ENCODE measurements at regions not wholly inside any gene's neighbourhood (a gene's known extent, or its start where the extent isn't known, plus 50 kb on each side); places are given as distances from the start of the nearest gene placed in this dataset.

- Mint-ChIP-seq H3K36me3 (no peaks in the 10 kb centered on the region), H3K27me3 (no peaks in the 10 kb centered on the region), H3K27ac (no peak overlapping the region), H3K4me3 (no peak overlapping the region), H3K9me3 (ENCODE audit: low read depth) (peaks cover 8% of the 10 kb centered on the region), H3K4me1 (no peaks in the 10 kb centered on the region)
- DNase-seq (no peak), ATAC-seq (no peak)
- CTCF ChIA-PET: no interaction called here
Measured at GRCh38 chr6:9957215-9957759, 457.6 kb downstream of the TFAP2A start.

GRCh38 chr6:9948678-9949077 is 466.2 kb downstream of the TFAP2A start:
- Mint-ChIP-seq H3K27ac (no peak overlapping the region), H3K36me3 (no peaks in the 10 kb centered on the region), H3K4me3 (no peak overlapping the region), H3K9me3 (ENCODE audit: low read depth) (peaks cover 10% of the 10 kb centered on the region), H3K27me3 (no peaks in the 10 kb centered on the region), H3K4me1 (no peaks in the 10 kb centered on the region)
- DNase-seq (no peak), ATAC-seq (no peak)
- CTCF ChIA-PET: no interaction called here

- H3K27me3 Mint-ChIP-seq: no peaks in the 10 kb centered on the region
- DNase-seq: no peak
- H3K27ac Mint-ChIP-seq: no peak overlapping the region
- H3K9me3 Mint-ChIP-seq (ENCODE audit: low read depth): peaks cover 17% of the 10 kb centered on the region
- H3K4me1 Mint-ChIP-seq: no peaks in the 10 kb centered on the region
- ATAC-seq: no peak
- CTCF ChIA-PET: no interaction called here
- no peaks in the 10 kb centered on the region for H3K36me3 Mint-ChIP-seq
- no peak overlapping the region for H3K4me3 Mint-ChIP-seq
Measured at GRCh38 chr6:9943986-9944385, 470.9 kb downstream of the TFAP2A start.

GRCh38 chr6:9943026-9943425 is 471.8 kb downstream of the TFAP2A start:
- Mint-ChIP-seq H3K4me3 (no peak overlapping the region), H3K27ac (no peak overlapping the region), H3K36me3 (no peaks in the 10 kb centered on the region), H3K27me3 (no peaks in the 10 kb centered on the region), H3K4me1 (no peaks in the 10 kb centered on the region), H3K9me3 (ENCODE audit: low read depth) (peaks cover 19% of the 10 kb centered on the region)
- no peak for ATAC-seq
- CTCF ChIA-PET: no interaction called here
- no peak for DNase-seq

GRCh38 chr6:9942131-9942530 is 472.7 kb downstream of the TFAP2A start:
- H3K4me3 Mint-ChIP-seq: no peak overlapping the region
- H3K9me3 Mint-ChIP-seq (ENCODE audit: low read depth): peaks cover 16% of the 10 kb centered on the region
- no peaks in the 10 kb centered on the region for H3K36me3 Mint-ChIP-seq
- DNase-seq (no peak), ATAC-seq (no peak)
- no peaks in the 10 kb centered on the region for H3K4me1 Mint-ChIP-seq
- H3K27me3 Mint-ChIP-seq: no peaks in the 10 kb centered on the region
- CTCF ChIA-PET: no interaction called here
- no peak overlapping the region for H3K27ac Mint-ChIP-seq

- DNase-seq (no peak), ATAC-seq (no peak)
- H3K36me3 Mint-ChIP-seq: no peaks in the 10 kb centered on the region
- no peak overlapping the region for H3K27ac Mint-ChIP-seq
- no peaks in the 10 kb centered on the region for H3K4me1 Mint-ChIP-seq
- H3K4me3 Mint-ChIP-seq: no peak overlapping the region
- no peaks in the 10 kb centered on the region for H3K27me3 Mint-ChIP-seq
- peaks cover 9% of the 10 kb centered on the region for H3K9me3 Mint-ChIP-seq (ENCODE audit: low read depth)
- CTCF ChIA-PET: no interaction called here
Measured at GRCh38 chr6:9938801-9939200, 476.1 kb downstream of the TFAP2A start.

GRCh38 chr6:9937031-9937763 is 477.7 kb downstream of the TFAP2A start:
- H3K9me3 Mint-ChIP-seq (ENCODE audit: low read depth): peaks cover 7% of the 10 kb centered on the region
- H3K36me3 Mint-ChIP-seq: no peaks in the 10 kb centered on the region
- no peak overlapping the region for H3K27ac Mint-ChIP-seq
- no peaks in the 10 kb centered on the region for H3K4me1 Mint-ChIP-seq
- H3K4me3 Mint-ChIP-seq: no peak overlapping the region
- H3K27me3 Mint-ChIP-seq: no peaks in the 10 kb centered on the region
- CTCF ChIA-PET: no interaction called here
- ATAC-seq (no peak), DNase-seq (no peak)

- H3K36me3 Mint-ChIP-seq: no peaks in the 10 kb centered on the region
- H3K27me3 Mint-ChIP-seq: no peaks in the 10 kb centered on the region
- no peak for DNase-seq
- H3K27ac Mint-ChIP-seq: no peak overlapping the region
- CTCF ChIA-PET: no interaction called here
- H3K4me1 Mint-ChIP-seq: no peaks in the 10 kb centered on the region
- no peak overlapping the region for H3K4me3 Mint-ChIP-seq
- peaks cover 5% of the 10 kb centered on the region for H3K9me3 Mint-ChIP-seq (ENCODE audit: low read depth)
- no peak for ATAC-seq
Measured at GRCh38 chr6:9936551-9936950, 478.3 kb downstream of the TFAP2A start.

GRCh38 chr6:9933677-9934076 is 481.2 kb downstream of the TFAP2A start:
- no peak overlapping the region for H3K27ac Mint-ChIP-seq
- CTCF ChIA-PET: no interaction called here
- ATAC-seq: no peak
- no peaks in the 10 kb centered on the region for H3K9me3 Mint-ChIP-seq (ENCODE audit: low read depth)
- H3K27me3 Mint-ChIP-seq: no peaks in the 10 kb centered on the region
- H3K36me3 Mint-ChIP-seq: no peaks in the 10 kb centered on the region
- DNase-seq: no peak
- no peak overlapping the region for H3K4me3 Mint-ChIP-seq
- no peaks in the 10 kb centered on the region for H3K4me1 Mint-ChIP-seq

GRCh38 chr6:9927275-9927674 is 487.6 kb downstream of the TFAP2A start:
- no peak overlapping the region for H3K27ac Mint-ChIP-seq
- H3K27me3 Mint-ChIP-seq: no peaks in the 10 kb centered on the region
- DNase-seq (no peak), ATAC-seq (no peak)
- no peaks in the 10 kb centered on the region for H3K36me3 Mint-ChIP-seq
- CTCF ChIA-PET: no interaction called here
- H3K4me3 Mint-ChIP-seq: no peak overlapping the region
- peaks cover 7% of the 10 kb centered on the region for H3K9me3 Mint-ChIP-seq (ENCODE audit: low read depth)
- H3K4me1 Mint-ChIP-seq: no peaks in the 10 kb centered on the region

GRCh38 chr6:9924971-9925370 is 489.9 kb downstream of the TFAP2A start:
- H3K36me3 Mint-ChIP-seq: no peaks in the 10 kb centered on the region
- H3K4me3 Mint-ChIP-seq: no peak overlapping the region
- DNase-seq (no peak), ATAC-seq (no peak)
- H3K9me3 Mint-ChIP-seq (ENCODE audit: low read depth): peaks cover 7% of the 10 kb centered on the region
- CTCF ChIA-PET: no interaction called here
- H3K27ac Mint-ChIP-seq: no peak overlapping the region
- no peaks in the 10 kb centered on the region for H3K27me3 Mint-ChIP-seq
- H3K4me1 Mint-ChIP-seq: no peaks in the 10 kb centered on the region

GRCh38 chr6:9921366-9921765 is 493.5 kb downstream of the TFAP2A start:
- ATAC-seq (no peak), DNase-seq (no peak)
- Mint-ChIP-seq H3K4me1 (no peaks in the 10 kb centered on the region), H3K27me3 (no peaks in the 10 kb centered on the region), H3K9me3 (ENCODE audit: low read depth) (peaks cover 10% of the 10 kb centered on the region), H3K36me3 (no peaks in the 10 kb centered on the region), H3K27ac (no peak overlapping the region), H3K4me3 (no peak overlapping the region)
- CTCF ChIA-PET: no interaction called here

GRCh38 chr6:9914951-9915350 is 499.9 kb downstream of the TFAP2A start:
- no peak for DNase-seq
- Mint-ChIP-seq H3K4me3 (no peak overlapping the region), H3K9me3 (ENCODE audit: low read depth) (peaks cover 11% of the 10 kb centered on the region), H3K4me1 (no peaks in the 10 kb centered on the region), H3K27me3 (no peaks in the 10 kb centered on the region), H3K27ac (no peak overlapping the region), H3K36me3 (no peaks in the 10 kb centered on the region)
- no peak for ATAC-seq
- CTCF ChIA-PET: no interaction called here

GRCh38 chr6:9901376-9901775 is 513.5 kb downstream of the TFAP2A start:
- H3K36me3 Mint-ChIP-seq: no peaks in the 10 kb centered on the region
- H3K27me3 Mint-ChIP-seq: no peaks in the 10 kb centered on the region
- CTCF ChIA-PET: no interaction called here
- DNase-seq (no peak), ATAC-seq (no peak)
- H3K4me1 Mint-ChIP-seq: no peaks in the 10 kb centered on the region
- peaks cover 3% of the 10 kb centered on the region for H3K9me3 Mint-ChIP-seq (ENCODE audit: low read depth)
- no peak overlapping the region for H3K27ac Mint-ChIP-seq
- H3K4me3 Mint-ChIP-seq: no peak overlapping the region

GRCh38 chr6:9896806-9897205 is 518.1 kb downstream of the TFAP2A start:
- Mint-ChIP-seq H3K27ac (no peak overlapping the region), H3K9me3 (ENCODE audit: low read depth) (peaks cover 3% of the 10 kb centered on the region), H3K36me3 (no peaks in the 10 kb centered on the region), H3K27me3 (no peaks in the 10 kb centered on the region), H3K4me1 (no peaks in the 10 kb centered on the region), H3K4me3 (no peak overlapping the region)
- ATAC-seq (no peak), DNase-seq (no peak)
- CTCF ChIA-PET: no interaction called here

Measured in activated CD8-positive, alpha-beta memory T cell treated with anti-CD3 and anti-CD28 coated beads, Interleukin-2, amount 10 ng/mL, durations not matched to agents 7 days and 5 days (primary cell).